ENCODE measurements at regions not wholly inside any gene's neighbourhood (a gene's known extent, or its start where the extent isn't known, plus 50 kb on each side); places are given as distances from the start of the nearest gene placed in this dataset.

DNA sequence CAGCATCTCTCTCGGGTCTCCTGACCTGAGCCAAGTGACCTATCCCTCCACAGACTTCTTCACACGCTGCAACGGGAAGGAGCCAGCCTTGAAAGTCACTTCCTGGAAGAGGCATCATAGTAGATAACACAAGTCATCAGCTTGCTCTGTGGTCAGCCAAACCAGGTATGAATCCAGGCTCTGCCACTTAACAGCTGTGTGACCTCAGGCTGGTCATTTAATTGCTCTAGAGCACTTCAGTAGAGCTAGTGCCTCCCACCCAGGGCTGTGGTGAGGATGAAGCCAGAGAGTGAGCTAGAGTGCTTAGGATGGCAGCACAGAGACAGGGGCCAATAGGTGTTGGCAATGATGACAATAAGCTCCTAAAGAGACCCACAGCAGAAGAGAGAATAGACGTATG is 247.7 kb upstream of the ZMIZ1 start:
- H3K27ac ChIP-seq (ENCODE audit: low read depth, low read length, poor library complexity, severe bottlenecking) = no peak overlapping the region
- POLR2A ChIA-PET (ENCODE audit: low non-redundant PET) = no interaction called here
- no peak for DNase-seq (ENCODE audit: low spot score)
- no TSS peak for BruUV-seq (replicated peaks)
- no peaks in the 10 kb centered on the region for H3K27me3 ChIP-seq (replicated peaks; ENCODE audit: insufficient read depth, low read depth, low read length, poor library complexity)
- no peaks in the 10 kb centered on the region for H3K4me1 ChIP-seq (ENCODE audit: insufficient read depth, low read length, poor library complexity, severe bottlenecking)
- H3K9me3 ChIP-seq (ENCODE audit: low read depth, low read length, poor library complexity, severe bottlenecking) = no peaks in the 10 kb centered on the region
- no peak for TF ChIP-seq EZH2 (IDR thresholded peaks at IDR 0.05; ENCODE audit: borderline replicate concordance, low read depth, low read length, poor library complexity, severe bottlenecking)
- TF ChIP-seq, protein P1, sequence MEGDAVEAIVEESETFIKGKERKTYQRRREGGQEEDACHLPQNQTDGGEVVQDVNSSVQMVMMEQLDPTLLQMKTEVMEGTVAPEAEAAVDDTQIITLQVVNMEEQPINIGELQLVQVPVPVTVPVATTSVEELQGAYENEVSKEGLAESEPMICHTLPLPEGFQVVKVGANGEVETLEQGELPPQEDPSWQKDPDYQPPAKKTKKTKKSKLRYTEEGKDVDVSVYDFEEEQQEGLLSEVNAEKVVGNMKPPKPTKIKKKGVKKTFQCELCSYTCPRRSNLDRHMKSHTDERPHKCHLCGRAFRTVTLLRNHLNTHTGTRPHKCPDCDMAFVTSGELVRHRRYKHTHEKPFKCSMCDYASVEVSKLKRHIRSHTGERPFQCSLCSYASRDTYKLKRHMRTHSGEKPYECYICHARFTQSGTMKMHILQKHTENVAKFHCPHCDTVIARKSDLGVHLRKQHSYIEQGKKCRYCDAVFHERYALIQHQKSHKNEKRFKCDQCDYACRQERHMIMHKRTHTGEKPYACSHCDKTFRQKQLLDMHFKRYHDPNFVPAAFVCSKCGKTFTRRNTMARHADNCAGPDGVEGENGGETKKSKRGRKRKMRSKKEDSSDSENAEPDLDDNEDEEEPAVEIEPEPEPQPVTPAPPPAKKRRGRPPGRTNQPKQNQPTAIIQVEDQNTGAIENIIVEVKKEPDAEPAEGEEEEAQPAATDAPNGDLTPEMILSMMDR (conservative IDR thresholded peaks at IDR 0.05; ENCODE audit: low read depth, low read length) = no peak
- H3K36me3 ChIP-seq (ENCODE audit: insufficient read depth, low read length, poor library complexity, severe bottlenecking) = no peaks in the 10 kb centered on the region
- H3K4me3 ChIP-seq (ENCODE audit: low read depth, low read length, poor library complexity, severe bottlenecking) = no peak overlapping the region
- CTCF ChIA-PET = no interaction called here
- intact Hi-C loops (cut with micrococcal nuclease; ENCODE audit: unreplicated experiment) = no loop called here

DNA sequence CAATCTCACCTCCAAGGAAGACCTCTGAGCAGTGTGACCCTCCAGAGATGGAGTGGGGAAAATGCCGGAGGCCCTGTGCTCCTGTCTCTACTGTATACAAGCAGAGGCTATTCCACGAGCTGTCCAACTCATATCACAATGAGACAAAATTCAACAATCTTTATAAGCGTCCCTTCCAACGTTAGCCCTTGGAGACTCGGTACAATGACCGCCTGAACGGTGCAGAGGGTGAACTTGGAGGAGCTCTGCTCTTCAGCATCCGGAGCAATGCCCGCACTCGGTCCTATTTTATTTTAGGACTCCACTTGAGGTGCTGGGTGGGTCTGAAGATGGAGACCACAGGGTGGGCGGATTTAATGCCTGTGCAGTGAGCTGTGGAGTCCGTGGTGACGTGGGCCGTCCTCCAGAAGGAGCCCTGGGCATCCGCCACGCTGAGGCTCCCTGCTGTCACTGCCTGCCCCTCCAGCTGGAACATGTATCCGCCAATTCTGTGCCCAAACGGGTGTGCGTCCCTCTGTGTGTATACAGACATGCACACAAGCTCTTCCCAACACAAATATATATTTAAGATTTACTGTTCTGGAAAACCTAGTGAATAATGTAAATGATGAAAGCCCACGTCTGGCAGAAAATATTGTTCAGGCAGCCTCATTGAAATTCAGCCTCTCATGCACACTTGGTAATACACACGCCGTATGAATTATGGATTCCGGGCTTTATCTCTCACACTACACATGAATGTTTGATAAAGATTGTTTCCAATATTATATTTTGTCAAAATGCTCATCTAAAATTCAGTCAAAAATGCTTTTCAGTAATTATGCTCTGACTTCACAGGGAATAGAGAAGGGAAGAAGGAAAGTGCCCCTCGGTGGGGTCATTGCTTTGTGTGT is 239.9 kb upstream of the ZMIZ1 start:
- ChIA-PET POLR2A (ENCODE audit: low non-redundant PET) (interaction anchor here (0.9 kb wide), 1 partner anchor 138 kb away, joined by 5 read pairs; no protein-coding TSS in a partner anchor), CTCF (no interaction called here)
- Histone ChIP-seq H3K9me3 (ENCODE audit: low read depth, low read length, poor library complexity, severe bottlenecking) (no peaks in the 10 kb centered on the region), H3K27ac (ENCODE audit: low read depth, low read length, poor library complexity, severe bottlenecking) (no peak overlapping the region), H3K36me3 (ENCODE audit: insufficient read depth, low read length, poor library complexity, severe bottlenecking) (no peaks in the 10 kb centered on the region), H3K4me1 (ENCODE audit: insufficient read depth, low read length, poor library complexity, severe bottlenecking) (no peaks in the 10 kb centered on the region), H3K4me3 (ENCODE audit: low read depth, low read length, poor library complexity, severe bottlenecking) (no peak overlapping the region), H3K27me3 (replicated peaks; ENCODE audit: insufficient read depth, low read depth, low read length, poor library complexity) (peaks cover 2% of the 10 kb centered on the region)
- DNase-seq (ENCODE audit: low spot score) = no peak
- TF ChIP-seq EZH2 (IDR thresholded peaks at IDR 0.05; ENCODE audit: borderline replicate concordance, low read depth, low read length, poor library complexity, severe bottlenecking) = no peak
- TF ChIP-seq, protein P1 (conservative IDR thresholded peaks at IDR 0.05; ENCODE audit: low read depth, low read length) = no peak
- no TSS peak for BruUV-seq (replicated peaks)
- intact Hi-C loops (cut with micrococcal nuclease; ENCODE audit: unreplicated experiment) = no loop called here

DNA sequence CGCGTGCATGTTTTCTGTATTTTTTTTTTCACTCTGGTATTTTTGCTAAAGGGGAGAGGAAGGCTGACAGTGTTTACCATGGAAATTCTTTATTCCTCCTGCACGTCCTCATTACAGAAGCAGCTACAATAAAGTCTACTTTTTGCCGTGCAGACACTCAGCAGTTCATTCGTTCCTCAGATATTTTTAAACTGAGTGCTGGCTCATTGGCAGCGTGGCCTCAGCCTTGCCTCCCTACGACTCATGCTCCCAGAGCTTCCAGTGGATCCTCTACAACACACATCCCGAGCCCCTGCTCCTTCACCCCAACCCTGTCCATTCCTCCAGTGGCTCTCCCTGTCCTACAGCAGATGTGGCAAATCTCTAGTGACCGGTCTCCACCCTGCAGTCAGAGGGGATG is 239.2 kb upstream of the ZMIZ1 start:
- ChIA-PET CTCF (no interaction called here), POLR2A (ENCODE audit: low non-redundant PET) (interaction anchor here (0.9 kb wide), 1 partner anchor 138 kb away, joined by 5 read pairs; no protein-coding TSS in a partner anchor)
- Histone ChIP-seq H3K27ac (ENCODE audit: low read depth, low read length, poor library complexity, severe bottlenecking) (no peak overlapping the region), H3K4me1 (ENCODE audit: insufficient read depth, low read length, poor library complexity, severe bottlenecking) (no peaks in the 10 kb centered on the region), H3K36me3 (ENCODE audit: insufficient read depth, low read length, poor library complexity, severe bottlenecking) (no peaks in the 10 kb centered on the region), H3K4me3 (ENCODE audit: low read depth, low read length, poor library complexity, severe bottlenecking) (no peak overlapping the region), H3K9me3 (ENCODE audit: low read depth, low read length, poor library complexity, severe bottlenecking) (no peaks in the 10 kb centered on the region), H3K27me3 (replicated peaks; ENCODE audit: insufficient read depth, low read depth, low read length, poor library complexity) (peaks cover 3% of the 10 kb centered on the region)
- intact Hi-C loops (cut with micrococcal nuclease; ENCODE audit: unreplicated experiment) = no loop called here
- TF ChIP-seq, protein P1 (conservative IDR thresholded peaks at IDR 0.05; ENCODE audit: low read depth, low read length) = no peak
- no peak for TF ChIP-seq EZH2 (IDR thresholded peaks at IDR 0.05; ENCODE audit: borderline replicate concordance, low read depth, low read length, poor library complexity, severe bottlenecking)
- BruUV-seq (replicated peaks) = no TSS peak
- DNase-seq (ENCODE audit: low spot score) = no peak
